ENCODE measurements at regions not wholly inside any gene's neighbourhood (a gene's known extent, or its start where the extent isn't known, plus 50 kb on each side); places are given as distances from the start of the nearest gene placed in this dataset.
"Not testable (repeated sequence)": the region's sequence is repeated elsewhere in the genome, so short reads cannot be mapped to it uniquely, and the experiment has no call there.

DNA sequence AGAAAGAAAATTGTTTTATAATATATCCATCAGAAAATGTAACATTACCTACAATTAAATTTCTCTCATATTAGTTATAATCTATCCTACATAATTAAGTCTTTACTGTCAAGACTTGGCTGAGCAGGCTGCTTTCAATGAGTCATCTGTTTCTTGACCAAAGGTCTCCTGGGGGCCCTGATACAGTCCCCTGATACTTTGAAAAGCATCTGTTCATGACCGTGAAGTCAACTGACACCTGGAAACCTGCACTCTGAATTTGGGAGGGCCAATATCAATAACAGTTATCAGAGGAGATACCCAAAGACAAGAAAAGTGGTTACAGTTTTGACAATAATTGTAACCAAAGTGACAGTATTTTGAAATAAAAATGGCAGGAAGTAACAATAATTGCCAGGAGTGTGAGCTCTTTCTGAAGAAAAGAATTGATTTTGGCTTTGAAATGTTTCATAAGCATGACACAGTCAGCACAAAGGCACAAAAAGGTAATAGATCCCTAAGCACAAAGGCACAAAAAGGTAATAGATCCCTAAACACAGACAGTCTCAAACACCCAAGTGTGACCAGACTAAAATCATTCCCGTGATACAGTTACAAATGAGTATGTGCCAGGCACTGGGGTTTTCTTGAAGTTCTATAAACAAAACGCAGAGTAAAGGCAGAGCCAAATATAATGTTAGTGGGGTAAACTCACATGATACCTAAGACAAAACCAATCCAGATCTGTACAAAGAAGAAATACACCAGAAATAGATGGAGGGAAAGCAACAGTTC is 260.7 kb downstream of the PLOD2 start:
- peak; percentile 46 for DNase-seq

DNA sequence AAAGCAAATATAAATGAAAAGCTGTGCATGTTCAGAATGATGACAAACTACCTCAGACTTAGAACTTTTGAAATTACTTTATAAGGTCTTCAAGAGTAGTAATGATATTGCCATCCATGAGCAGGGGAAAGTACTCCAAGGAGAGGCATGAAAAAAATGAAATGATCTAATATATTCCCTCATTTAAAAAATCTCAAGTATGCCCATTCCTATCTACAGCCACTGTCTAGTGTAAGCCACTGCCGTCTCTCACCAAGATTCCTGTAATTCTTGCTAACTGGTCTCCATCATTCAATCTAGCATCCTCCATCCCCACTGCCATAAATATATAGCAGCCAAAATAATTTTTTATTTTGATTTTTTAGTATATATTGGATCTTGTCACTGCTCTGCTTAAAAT is 258.8 kb downstream of the PLOD2 start:
- no peak for DNase-seq

DNA sequence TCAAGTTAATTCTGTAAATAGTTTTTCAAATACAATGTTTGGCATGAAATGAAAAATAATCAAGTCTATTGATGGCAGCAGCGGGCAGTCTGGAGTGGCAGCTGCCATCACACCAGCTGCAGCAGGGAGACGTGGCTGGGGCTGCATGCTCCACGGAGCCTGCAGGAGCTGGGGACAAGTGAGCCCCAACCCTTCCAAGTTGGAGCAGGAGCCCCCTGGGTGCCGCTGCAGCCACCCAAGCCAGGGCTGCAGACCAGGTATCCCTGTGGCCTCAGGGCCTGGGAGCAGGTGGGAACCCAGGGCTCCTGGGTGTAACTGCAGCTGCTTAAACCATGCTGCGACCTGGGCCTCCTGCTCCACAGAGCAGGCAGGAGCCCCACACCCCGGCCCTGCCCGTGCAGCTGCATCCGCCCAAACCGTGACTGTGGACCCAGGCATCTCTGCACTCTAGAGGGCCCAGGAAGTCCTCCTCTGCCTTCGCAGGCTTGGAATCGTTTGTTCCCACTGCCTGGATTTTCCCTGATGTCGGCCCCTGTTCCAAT is 257.4 kb downstream of the PLOD2 start:
- DNase-seq = no peak

GRCh38 chr3:145904138-145904537 is 256.8 kb downstream of the PLOD2 start:
- DNase-seq = no peak

- DNase-seq = no peak
Measured at GRCh38 chr3:145906301-145906700, 254.7 kb downstream of the PLOD2 start.

DNA sequence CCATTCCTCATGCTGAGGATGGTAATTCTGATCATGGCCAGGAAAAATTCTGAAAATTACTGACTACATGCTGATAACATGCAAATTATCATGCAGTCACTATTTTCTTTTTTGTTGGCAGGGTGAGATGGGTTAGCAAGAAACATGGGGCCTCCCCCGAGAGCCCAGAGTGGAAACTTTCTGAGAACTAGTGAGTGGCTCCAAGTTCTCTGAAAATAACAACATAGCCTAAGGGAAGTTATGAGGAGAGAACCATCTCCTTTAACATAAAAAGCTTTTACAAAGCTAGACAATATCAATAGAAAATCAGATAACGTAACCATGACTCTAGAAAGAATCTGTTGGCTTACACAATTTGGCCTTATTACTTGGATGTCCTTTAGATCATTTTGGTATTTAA is 254.2 kb downstream of the PLOD2 start:
- no peak for DNase-seq

- DNase-seq = no peak
Measured at GRCh38 chr3:145911016-145911415, 250.0 kb downstream of the PLOD2 start.

DNA sequence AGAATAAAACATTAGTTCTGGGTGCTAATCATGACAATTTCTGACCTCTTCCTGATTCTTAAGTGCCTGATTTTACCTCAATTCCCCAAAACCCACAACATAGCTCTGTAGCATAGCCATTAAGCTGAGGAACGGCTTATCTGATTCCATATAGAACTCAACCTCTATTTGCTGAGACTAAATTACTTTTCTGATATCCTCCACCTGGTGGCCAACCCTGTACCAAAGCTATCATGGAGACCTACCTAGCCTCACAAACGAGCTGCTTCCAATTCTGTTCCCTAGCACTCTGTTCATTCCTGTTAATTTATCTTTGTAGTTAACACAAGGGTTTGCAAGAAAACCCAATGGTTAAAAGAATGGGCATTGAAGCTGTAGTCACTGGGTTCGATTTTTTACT is 245.2 kb downstream of the PLOD2 start:
- DNase-seq = no peak

DNA sequence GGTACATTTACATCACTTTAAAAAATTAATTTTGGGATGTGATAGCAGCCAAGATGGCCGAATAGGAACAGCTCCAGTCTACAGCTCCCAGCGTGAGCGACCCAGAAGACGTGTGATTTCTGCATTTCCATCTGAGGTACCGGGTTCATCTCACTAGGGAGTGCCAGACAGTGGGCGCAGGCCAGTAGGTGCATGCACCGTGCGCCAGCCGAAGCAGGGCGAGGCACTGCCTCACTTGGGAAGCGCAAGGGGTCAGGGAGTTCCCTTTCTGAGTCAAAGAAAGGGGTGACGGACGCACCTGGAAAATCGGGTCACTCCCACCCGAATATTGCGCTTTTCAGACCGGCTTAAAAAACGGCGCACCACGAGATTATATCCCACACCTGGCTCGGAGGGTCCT is 233.2 kb downstream of the PLOD2 start:
- not testable (repeated sequence) for DNase-seq

DNA sequence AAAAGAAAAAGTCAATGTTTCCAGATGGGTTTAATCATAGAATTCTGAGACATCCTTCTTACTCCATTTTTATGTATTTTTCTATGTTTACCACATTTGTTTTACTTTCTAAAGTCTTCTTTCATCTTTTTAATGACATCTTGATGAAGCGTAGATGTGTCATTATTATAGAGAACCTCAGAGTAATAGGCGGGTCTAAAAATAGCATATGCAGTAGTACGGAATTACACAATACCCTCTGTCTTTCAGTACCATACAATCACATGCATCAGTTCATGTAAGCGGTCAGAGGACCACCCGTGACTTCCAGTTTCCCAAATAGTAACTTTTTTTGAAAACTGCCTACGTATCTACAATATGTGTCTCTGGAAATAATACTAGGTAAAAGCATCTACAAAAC is 224.0 kb downstream of the PLOD2 start:
- no peak for DNase-seq

GRCh38 chr3:145939431-145939830 is 221.6 kb downstream of the PLOD2 start:
- peak; percentile 23 for DNase-seq

- no peak for DNase-seq
Measured at GRCh38 chr3:145942052-145942451, 218.9 kb downstream of the PLOD2 start.

DNA sequence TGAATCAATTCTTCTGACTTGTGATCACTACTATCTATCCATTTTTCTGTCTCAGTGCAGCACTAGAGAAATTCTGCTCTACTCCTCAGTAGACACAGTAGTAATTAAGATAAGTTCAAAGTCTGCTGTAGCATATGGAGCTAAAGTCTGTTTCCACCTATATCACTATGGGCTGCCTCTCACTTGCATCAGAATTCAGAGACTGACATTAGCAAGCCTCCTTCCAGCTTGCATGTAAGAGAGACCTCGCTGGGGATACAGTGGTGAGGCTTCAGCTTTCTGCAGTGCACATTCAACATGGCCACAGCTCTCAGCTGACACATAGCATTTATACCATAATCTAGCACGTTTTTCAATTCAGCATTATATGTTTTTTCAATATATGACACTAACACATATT is 217.0 kb downstream of the PLOD2 start:
- DNase-seq = no peak

DNA sequence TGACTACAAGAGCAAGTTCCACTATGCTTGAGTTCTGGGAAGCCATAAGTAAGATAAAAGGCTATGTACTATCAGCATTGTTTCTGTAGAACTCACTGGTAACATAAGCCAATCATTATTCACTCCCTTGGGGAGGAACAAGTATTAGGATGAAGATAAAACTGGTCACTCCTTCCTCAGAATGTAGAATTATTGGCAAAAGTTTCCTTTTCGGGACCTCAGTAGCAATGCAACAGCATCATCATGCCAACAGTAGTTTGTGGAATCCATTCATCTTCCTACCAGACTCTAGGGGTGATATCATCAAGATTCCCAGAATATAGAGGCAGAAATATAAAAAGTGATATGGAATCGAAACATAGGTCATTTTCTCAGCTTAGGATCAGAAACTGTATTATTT is 209.5 kb downstream of the PLOD2 start:
- DNase-seq = no peak

DNA sequence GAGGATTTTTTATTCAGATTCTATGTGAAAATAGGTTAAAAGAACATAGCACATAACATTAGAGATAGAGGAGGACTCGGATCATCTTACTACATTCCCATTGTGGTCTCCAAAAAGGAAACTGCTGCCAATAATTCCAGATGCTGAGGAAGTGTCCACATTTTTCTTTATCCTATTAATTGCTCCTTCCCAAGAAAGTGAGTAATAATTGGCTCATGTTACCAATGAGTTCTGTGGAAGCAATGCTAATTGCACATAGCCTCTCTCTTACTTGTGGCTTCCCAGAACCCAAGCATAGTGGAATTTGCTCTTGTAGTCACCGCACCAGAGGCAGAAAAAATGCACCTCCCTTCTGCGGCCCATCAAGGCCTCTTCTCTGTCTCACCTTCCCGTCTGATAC is 208.4 kb downstream of the PLOD2 start:
- DNase-seq = no peak

GRCh38 chr3:145953316-145953715 is 207.7 kb downstream of the PLOD2 start:
- no peak for DNase-seq

DNA sequence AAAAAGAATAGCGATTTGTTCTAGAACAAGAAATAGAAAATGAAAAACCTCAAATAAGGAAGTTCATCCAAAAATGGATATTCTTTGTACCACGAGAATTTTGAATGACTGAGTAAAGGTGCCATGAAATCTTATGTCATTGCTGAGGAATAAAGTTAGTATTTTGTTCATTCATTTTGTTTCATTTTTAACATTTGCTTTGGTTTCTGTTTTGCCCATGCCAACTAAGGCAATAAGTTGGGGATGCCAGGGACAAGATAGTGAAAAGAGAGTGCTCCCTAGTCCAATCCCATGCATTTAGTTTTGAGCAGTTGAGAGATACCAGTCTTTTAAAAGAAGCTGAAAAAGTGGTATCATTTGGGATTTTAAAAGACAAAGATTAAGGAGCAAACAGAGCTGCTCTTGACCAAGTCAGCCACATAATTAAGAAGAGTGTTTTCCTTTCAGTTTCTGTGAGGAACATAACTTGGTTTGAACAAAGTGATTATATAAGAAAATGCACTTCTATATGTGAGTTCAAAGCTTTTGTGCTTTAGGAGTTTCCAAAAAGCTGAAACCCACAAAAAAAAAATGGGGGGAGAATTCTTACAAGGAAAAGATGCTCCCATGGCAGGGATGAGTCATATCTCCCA is 201.4 kb downstream of the PLOD2 start:
- no peak for DNase-seq

GRCh38 chr3:145963111-145963510 is 197.9 kb downstream of the PLOD2 start:
- DNase-seq = no peak

GRCh38 chr3:145967043-145967442 is 193.9 kb downstream of the PLOD2 start:
- no peak for DNase-seq

GRCh38 chr3:145971186-145971585 is 189.8 kb downstream of the PLOD2 start:
- DNase-seq = no peak

GRCh38 chr3:145972851-145973250 is 188.1 kb downstream of the PLOD2 start:
- no peak for DNase-seq

- DNase-seq = no peak
Measured at GRCh38 chr3:145981056-145981455, 179.9 kb downstream of the PLOD2 start.

GRCh38 chr3:145983101-145983500 is 177.9 kb downstream of the PLOD2 start:
- DNase-seq = no peak

Data from NCI-H1436 (cell line).